HPDE6-E6E7 (cell line): ENCODE measurements at regions not wholly inside any gene's neighbourhood (a gene's known extent, or its start where the extent isn't known, plus 50 kb on each side); places are given as distances from the start of the nearest gene placed in this dataset.
"Not testable (repeated sequence)": the region's sequence is repeated elsewhere in the genome, so short reads cannot be mapped to it uniquely, and the experiment has no call there.

Source experiments
- DNase-seq: peaks from one replicate; pipeline ENCODE4 v3.0.0; 2011; ENCODE audit warnings: missing footprints; ENCODE audit errors: extremely low spot score

DNA sequence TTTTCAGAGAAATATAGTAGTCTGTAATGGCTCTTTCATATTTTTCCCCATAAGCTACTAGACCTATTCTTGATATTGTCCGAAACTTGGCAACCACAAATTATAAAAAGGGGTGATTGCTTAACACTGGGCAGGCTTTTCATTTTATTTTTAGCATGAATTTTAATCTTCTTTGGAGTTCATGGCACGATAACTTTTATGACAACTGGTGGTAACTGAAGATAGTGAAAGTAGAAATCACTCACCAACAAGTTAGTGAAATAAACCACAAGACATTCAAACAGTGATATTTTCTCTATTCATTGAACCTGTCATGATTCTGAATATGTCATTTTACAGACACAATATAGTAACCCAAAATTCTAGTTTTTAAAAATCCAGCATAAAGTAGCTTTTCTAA is 213.9 kb downstream of the PRDM9 start:
- no peak for DNase-seq

DNA sequence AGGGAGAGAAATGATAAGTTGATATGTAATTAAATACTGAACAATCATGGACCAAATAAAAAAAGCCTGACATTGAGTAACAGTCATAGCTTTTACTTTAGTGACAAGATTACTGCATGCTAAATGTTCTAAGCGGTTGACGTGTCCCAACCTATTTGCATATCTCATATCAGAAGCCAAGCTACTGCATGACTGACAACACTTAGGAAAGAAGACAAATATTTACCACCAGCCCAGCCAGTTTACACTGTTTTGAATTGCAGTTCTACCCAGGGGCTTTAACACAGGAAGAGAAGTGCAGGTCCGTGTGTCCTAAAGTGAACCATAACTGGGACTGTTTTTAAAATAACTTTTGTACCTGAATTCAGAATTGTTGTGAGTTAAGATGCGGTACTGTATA is 219.9 kb downstream of the PRDM9 start:
- no peak for DNase-seq

- DNase-seq, result no peak
Observed at GRCh38 chr5:23730023-23730422, 222.6 kb downstream of the PRDM9 start.

GRCh38 chr5:23740029-23740428 is 232.6 kb downstream of the PRDM9 start:
- no peak for DNase-seq

DNA sequence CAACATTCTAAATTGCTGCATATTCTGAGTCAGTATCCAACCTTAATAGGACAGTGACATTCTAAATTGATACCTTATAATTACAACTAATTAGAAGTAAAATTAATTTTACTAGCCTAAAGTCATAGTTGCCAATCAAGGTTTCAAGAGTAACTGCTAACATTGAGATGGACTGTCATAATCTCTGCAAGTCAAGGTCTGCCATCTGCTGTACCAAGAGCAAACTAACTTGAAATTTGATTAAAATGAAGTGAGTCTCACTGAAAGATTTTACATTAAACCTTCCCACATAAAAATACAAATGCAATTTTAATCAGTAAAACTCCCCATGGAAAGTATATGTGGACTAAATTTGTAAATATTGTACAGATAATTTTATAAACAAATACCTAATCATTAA is 235.3 kb downstream of the PRDM9 start:
- peak; percentile 2 for DNase-seq

DNA sequence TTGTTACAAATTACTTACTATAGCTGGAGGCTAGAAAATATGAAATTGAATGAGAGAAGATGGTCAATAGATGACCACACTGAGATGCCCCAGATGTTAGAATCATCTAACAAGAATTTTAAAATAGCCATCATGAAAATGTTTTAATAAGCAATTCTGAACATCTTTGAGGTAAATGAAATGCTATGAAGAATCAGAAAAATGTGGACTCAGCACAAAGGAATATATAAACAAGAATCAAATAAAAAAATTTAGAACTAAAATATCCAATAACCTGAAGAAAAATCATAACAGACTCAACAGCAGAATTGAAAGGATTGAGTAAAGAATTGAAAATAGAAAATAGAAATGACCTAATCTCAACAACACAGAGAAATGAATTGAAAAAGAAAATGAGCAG is 248.5 kb downstream of the PRDM9 start:
- DNase-seq, result no peak

GRCh38 chr5:23756779-23757178 is 249.4 kb downstream of the PRDM9 start:
- DNase-seq, result no peak

- DNase-seq, result no peak
Observed at GRCh38 chr5:23763170-23763569, 255.8 kb downstream of the PRDM9 start.

DNA sequence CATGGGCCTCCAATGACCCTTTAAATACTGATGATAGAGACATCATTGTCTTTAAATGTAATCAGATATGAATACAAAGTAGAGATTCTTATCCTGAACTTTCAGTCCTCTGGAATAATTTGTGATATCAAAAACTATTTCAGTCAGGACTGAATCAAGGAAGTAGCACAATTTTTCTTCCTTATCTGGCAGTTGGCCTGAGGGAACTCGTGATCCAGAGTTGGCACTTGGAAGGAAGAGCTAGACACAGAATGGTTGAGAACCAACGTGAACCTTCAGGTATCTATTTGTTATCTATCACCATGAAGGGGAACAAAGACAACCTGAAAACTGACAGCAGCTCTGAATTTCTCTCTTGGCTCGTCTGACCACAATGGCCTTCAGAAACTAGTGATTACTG is 269.3 kb downstream of the PRDM9 start:
- DNase-seq, result no peak

- not testable (repeated sequence) for DNase-seq
Observed at GRCh38 chr5:23800307-23800706, 292.9 kb downstream of the PRDM9 start.

DNA sequence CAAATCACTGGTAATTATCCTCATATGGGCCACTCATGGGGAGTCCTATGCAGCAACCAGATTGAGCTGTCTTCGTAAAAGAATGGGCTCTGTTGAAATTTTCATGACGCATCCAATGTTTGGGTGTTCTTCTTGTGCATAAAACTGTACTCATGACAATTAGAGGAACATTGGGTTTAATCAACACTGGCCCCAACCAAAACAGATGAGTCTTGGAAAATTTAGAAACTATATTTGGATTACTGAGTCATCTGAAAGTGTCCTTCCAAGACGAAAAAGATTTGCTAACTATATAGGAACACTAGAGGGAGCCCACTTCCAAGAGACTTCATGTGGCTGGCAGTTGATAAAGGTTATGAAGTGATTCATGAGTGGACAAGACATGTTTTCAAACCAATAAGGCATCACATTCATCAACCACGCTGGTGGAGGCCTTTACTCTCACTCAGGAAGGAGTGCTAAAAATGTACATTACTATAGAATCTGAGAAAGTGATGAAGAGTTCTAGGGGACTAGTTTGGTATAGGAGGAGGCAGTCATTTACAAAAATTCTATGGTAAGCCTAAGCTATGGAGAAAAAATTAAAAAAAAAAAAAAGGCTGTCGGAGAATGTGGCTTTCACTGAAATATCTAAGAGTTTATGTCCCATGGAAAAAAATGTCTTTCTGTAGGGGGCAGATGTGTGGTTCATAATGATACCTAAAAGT is 313.5 kb downstream of the PRDM9 start:
- peak; percentile 49 for DNase-seq

DNA sequence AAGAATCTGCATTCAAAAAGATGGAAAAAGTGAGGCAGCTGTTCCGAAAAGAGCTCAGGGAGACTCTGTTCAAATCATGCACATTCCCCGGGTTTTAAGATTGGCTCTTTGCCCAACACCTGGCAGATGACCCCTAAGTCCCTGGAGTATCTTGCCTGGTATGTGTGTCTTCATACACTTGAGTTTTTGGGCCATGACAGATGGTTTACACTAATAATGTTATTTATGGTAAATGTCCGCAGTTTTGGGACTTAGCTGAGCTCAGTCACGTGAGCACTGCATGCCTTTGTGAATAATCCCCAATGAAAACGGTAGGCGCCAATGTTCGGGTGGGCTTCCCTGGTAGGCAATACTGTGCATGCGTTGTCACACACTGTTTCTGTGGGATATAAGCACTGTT is 316.1 kb downstream of the PRDM9 start:
- DNase-seq, result no peak

DNA sequence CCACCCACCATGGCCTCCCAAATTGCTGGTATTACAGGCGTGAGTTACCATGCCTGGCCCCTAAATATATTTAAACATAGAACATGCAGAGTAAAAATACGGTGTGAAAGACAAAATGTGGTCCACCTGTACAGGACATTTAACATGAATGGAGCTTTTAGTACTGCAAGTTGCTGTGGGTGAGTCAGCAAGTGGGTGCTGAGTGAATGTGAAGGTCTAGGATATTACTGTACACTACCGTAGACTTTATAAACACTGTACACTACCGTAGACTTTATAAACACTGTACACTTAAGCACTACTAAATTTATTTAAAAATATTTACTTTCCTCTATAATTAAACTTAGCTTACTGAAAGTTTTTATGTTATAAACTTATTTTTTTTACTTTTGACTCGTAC is 317.8 kb downstream of the PRDM9 start:
- DNase-seq, result no peak

GRCh38 chr5:23840083-23840482 is 332.7 kb downstream of the PRDM9 start:
- DNase-seq, result no peak

DNA sequence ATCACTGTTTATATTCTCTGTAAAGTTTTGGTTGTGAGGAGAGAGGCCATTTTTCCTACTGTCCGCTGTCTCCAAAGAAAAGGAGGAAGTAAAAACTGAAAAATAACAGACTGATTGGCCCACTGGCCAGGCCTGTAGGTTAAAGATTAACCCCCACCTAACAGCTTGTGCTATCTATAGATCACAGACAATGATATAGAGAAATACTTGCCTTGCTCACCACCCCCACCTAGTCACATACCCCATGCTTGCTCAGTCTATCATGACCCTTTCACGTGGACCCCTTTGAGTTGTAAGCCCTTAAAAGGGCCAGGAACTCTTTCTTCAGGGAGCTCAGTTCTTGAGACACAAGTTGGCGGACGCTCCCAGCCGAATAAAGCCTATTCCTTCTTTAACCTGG is 357.4 kb downstream of the PRDM9 start:
- DNase-seq, result no peak

GRCh38 chr5:23877847-23878246 is 370.4 kb downstream of the PRDM9 start:
- DNase-seq, result no peak

DNA sequence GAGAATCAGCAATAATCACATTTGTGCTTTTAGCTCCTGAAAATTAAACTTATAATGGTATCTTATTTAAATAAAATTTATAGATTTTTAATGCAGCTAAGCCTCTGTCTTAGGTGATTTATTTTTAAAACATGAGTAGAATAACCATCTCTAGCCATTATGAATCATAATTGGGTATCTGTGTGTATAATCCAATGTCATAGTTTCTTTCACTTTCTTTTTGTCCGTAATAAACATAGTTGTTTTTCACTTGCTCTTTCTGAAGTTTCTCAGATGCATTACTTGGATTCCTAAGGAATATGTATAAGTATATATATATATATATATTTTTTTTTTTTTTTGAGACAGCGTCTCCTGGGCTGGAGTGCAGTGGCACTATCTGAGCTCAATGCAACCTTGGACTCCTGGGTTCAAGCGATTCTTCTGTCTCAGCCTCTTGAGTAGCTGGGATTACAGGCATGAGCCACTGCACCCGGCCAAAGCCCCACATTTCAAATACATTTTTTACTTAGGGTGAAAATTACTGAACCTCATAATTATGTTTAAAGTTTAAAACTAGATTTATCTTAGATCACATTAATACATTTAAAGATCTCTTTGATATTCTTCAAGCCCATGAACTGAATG is 377.1 kb downstream of the PRDM9 start:
- no peak for DNase-seq

DNA sequence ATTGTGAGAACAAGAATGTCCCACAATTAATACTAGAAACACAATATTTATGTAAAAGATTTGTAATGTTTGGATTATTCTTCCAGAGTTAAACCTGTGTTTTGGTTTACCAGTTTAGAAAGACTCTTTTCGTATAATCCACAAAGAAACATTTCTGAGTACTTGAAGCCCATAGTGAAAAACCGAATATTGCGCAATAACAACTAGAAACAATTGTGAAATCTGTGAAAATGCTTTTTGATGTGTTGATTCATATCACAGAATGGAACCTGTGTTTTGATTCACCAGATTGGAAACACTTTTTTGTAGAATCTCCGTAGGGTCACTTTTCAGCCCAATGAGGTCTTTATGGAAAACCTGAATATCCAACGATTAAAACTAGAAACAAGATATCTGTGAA is 386.2 kb downstream of the PRDM9 start:
- DNase-seq, result no peak

DNA sequence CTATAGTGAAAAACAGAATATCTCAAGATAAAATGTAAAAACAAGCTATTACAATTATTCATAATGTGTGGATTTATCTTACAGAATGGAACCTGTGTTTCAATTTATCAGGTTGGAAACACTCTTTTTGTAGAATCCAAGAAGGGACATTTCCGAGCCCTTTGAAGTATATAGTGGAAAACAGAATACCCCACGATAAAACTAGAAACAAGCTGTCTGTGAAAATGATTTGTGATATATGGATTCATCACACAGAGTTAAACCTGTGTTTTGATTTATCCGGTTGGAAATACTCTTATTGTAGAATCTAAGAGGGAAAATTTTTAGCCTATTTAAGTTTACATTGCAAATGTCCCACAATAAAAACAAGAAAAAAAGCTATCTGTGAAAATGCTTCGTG is 388.2 kb downstream of the PRDM9 start:
- no peak for DNase-seq

DNA sequence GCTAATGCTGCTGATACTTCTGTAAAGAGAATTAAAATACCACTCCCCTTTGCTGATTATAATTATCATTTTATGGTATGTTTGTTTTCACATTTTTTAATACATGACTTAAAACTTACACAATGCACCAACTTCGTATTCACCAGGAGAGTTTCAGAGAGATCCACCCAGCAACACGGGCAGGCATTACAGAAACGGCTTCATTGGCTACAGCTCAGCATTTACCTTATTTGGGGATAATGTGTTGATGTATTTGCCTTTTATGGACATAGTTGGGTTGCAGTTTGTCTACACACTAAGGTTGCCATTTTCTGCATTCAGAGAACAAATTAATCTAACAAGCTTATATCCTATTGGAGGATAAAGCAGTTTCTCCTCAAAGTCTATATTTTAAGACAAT is 423.6 kb downstream of the PRDM9 start:
- no peak for DNase-seq

DNA sequence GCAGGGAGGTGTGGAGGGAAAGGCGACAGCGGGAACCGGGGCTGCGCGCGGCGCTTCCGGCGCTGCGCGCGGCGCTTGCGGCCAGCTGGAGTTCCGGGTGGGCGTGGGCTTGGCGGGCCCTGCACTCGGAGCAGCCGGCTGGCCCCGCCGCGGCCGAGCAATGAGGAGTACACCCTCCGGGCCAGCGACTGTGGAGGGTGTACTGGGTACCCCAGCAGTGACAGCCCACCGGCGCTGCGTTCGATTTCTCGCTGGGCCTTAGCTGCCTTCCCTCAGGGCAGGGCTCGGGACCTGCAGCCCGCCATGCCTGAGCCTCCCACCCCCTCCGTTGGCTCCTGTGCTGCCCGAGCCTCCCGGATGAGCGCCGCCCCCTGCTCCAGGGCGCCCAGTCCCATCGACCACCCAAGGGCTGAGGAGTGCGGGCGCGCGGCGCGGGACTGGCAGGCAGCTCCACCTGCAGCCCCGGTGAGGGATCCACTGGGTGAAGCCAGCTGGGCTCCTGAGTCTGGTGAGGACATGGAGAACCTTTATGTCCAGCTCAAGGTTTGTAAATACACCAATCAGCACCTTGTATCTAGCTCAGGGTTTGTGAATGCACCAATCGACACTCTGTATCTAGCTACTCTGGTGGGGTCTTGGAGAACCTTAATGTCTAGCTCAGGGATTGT is 444.0 kb downstream of the PRDM9 start:
- not testable (repeated sequence) for DNase-seq

DNA sequence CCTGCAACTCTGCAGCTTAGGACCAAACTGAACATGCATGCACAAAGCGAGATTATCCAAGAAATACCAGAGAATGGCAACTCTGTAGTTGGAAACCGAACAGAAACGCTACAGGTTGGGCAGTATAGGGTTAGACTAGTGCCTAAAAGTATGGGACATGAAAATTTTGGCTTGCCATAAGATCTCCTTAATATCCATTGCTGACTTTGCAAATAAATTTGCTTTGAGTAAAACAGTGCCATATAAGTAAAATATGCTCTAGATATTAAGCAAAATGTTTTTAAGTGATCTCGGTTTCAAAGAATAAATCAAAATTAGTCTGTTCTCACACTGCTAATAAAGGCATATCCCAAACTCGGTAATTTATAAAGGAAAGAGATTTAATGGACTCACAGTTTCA is 456.0 kb downstream of the PRDM9 start:
- no peak for DNase-seq

DNA sequence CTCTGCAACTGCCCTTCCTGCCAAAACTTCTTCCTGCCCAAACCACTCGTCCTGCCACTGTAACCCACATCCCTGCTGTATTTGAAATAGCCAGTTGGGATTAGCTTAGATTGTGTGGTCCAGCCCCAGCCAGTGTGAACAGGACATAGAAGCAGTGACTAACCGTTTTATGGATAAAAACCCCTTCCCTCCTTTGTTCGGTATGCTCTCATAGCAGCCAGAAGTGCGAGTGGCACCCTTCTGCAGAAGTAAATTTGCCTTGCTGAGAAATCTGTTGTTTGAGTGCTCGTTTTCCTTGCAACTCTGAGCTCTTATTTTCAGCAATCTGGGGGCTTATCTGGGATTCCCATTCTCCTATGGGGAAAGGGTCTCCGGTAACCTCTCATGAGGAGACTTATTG is 470.0 kb downstream of the PRDM9 start:
- DNase-seq, result no peak
